GM12892 (cell line): ENCODE measurements at regions not wholly inside any gene's neighbourhood (a gene's known extent, or its start where the extent isn't known, plus 50 kb on each side); places are given as distances from the start of the nearest gene placed in this dataset.

Experiments used
- DNase-seq: peaks from one replicate; pipeline ENCODE4 v3.0.0; 2011; ENCODE audit not compliant: insufficient read length
- FAIRE-seq: peaks from 2 replicates; lab custom pipeline; 2011; peaks lifted over from hg19 to GRCh38; lab: Jason Lieb, UNC
- POLR2A ChIP-seq: IDR thresholded peaks from 2 replicates; pipeline ENCODE4 v1.6.1; 2011; ENCODE audit warnings: low read depth, low read length, control low read depth
- POLR2AphosphoS5 ChIP-seq: IDR thresholded peaks from 2 replicates; pipeline ENCODE4 v1.6.1; 2011; ENCODE audit warnings: low read depth, low read length, control low read depth
- TAF1 ChIP-seq: IDR thresholded peaks from 2 replicates; pipeline ENCODE4 v1.6.1; 2011; ENCODE audit warnings: low read depth, mild to moderate bottlenecking, control low read depth, low read length, borderline replicate concordance

- FAIRE-seq = no peak
- DNase-seq = no peak
- TF ChIP-seq TAF1 (no peak), POLR2A (no peak), POLR2AphosphoS5 (no peak)
Measured at GRCh38 chr6:4607793-4608192, 168.4 kb upstream of the CDYL start.

DNA sequence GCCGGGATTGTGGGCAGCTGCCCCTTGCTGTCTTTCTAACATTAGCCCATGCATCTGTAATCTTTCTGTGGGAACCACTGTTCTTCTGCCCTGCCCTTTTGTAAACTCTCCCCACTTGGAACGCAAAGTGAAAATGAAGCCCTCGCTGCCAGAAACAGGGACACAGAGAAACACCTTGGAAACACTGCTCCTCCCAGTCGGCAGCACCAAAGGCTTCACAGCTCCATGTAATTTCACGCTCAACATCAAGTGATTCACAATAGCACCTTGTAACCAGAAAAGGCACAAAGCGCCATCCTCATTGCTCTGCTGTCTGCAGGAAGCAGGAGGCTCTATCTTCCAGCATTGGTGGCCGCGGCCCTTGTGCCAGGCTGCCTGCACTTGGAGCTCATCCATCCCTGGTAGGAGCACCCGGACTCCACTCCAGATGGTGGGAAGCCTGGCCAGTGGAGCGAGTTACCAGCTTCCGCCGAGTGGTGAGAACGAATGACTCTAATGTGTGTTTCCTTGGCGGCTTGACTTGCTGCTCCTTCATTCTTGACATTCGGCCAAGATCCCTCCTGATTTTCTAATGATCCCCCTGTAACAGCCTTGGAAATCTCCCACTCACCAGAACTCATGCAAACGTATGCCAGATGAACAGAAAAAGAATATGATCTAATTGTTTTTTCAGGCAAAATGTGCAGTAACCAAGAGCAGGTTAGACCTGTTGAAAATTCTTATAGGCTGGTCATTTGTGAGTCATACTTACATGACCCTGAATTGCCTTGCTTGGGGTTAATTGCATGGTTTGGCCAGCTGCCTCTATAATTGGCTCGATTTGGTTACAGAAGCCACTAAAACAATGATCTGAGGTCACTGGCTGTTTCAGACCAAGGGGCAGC, 169.1 kb upstream of the CDYL start:
- FAIRE-seq (no peak), DNase-seq (no peak)

DNA sequence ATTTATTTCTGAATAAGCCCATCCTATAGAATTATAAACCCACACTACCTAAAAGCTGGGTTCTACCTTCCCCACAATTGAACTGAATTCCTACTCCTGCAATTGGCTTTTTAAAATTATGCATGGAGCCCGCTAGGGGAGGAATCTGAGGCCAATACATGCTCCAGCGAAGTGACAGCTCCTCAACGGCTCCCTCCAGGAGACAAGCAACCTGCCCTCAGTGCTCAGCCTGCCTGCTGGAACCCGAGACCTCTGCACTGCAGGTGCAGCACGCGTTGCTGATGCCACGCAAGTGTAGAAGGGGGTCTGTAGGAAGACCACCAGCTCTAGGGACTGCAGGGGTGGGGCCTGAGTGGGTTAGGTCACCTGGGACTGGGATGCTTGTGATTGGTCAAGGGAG, 170.2 kb upstream of the CDYL start:
- FAIRE-seq = no peak
- DNase-seq = no peak
- TF ChIP-seq POLR2A (no peak), POLR2AphosphoS5 (no peak), TAF1 (no peak)

More for the DNA sequence above, 169.1 kb upstream of the CDYL start:
- no peak for TF ChIP-seq POLR2AphosphoS5
- TF ChIP-seq TAF1 = no peak
- no peak for TF ChIP-seq POLR2A

- DNase-seq (no peak), FAIRE-seq (no peak)
- TF ChIP-seq POLR2AphosphoS5 = no peak
- TF ChIP-seq POLR2A = no peak
- no peak for TF ChIP-seq TAF1
Measured at GRCh38 chr6:4603856-4604369, 172.3 kb upstream of the CDYL start.

GRCh38 chr6:4603291-4603690, 172.9 kb upstream of the CDYL start:
- TF ChIP-seq POLR2AphosphoS5 (no peak), POLR2A (no peak), TAF1 (no peak)
- no peak for FAIRE-seq
- DNase-seq = no peak

GRCh38 chr6:4599924-4600323, 176.3 kb upstream of the CDYL start:
- no peak for FAIRE-seq
- no peak for DNase-seq
- no peak for TF ChIP-seq TAF1
- no peak for TF ChIP-seq POLR2AphosphoS5
- no peak for TF ChIP-seq POLR2A

GRCh38 chr6:4598384-4598995, 177.7 kb upstream of the CDYL start:
- no peak for FAIRE-seq

GRCh38 chr6:4593951-4594350, 182.3 kb upstream of the CDYL start:
- TF ChIP-seq TAF1 = no peak
- TF ChIP-seq POLR2AphosphoS5 = no peak
- no peak for TF ChIP-seq POLR2A
- DNase-seq = no peak
- no peak for FAIRE-seq

More at GRCh38 chr6:4598384-4598995, 177.7 kb upstream of the CDYL start:
- TF ChIP-seq POLR2AphosphoS5 (no peak), TAF1 (no peak), POLR2A (no peak)
- DNase-seq = no peak

- no peak for TF ChIP-seq POLR2AphosphoS5
- no peak for TF ChIP-seq POLR2A
- no peak for TF ChIP-seq TAF1
- FAIRE-seq (no peak), DNase-seq (no peak)
Measured at GRCh38 chr6:4592026-4592425, 184.2 kb upstream of the CDYL start.

GRCh38 chr6:4591218-4591617, 185.0 kb upstream of the CDYL start:
- no peak for DNase-seq
- no peak for TF ChIP-seq POLR2AphosphoS5
- no peak for TF ChIP-seq POLR2A
- no peak for TF ChIP-seq TAF1
- FAIRE-seq = no peak

DNA sequence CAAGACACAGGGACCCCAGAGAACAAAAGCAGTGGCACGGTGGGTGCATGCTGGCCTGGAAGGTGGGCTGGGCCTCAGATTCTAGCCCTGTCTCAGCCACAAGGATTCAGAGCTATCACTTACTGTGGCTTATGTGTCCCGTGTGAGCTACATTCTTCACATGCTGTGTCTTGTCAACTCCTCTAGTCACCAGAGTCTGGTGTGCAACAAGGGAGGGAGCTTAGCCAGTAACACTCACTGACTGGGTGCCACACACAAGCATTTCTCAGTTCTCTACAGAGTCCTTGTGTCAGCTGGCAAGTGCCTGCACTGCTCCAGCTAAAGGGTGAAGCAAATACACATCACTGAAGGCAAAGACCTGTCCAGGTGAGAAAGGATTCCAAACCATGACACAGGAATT, 186.9 kb upstream of the CDYL start:
- TF ChIP-seq POLR2AphosphoS5 = no peak
- TF ChIP-seq POLR2A = no peak
- TF ChIP-seq TAF1 = no peak
- FAIRE-seq (no peak), DNase-seq (no peak)

DNA sequence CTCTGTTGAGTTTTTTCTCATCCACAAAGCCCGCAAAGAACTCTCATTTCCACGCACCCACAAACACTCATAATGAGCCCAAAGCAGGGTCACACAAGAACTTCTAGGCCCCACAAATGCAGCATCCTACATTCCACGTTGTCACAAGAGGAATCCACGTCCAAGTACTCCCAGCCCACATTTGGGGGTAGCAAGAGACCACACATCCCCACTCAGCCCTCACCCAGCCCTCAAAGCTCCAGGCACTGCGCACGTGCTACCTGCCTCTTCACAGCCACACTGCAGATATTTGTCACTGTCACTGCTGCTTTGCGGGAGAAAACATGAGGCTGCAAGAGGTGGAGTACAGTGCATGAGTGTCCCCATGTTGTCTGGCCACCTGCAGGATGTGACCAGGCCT, 187.6 kb upstream of the CDYL start:
- TF ChIP-seq TAF1 (no peak), POLR2A (no peak), POLR2AphosphoS5 (no peak)
- FAIRE-seq (no peak), DNase-seq (no peak)

DNA sequence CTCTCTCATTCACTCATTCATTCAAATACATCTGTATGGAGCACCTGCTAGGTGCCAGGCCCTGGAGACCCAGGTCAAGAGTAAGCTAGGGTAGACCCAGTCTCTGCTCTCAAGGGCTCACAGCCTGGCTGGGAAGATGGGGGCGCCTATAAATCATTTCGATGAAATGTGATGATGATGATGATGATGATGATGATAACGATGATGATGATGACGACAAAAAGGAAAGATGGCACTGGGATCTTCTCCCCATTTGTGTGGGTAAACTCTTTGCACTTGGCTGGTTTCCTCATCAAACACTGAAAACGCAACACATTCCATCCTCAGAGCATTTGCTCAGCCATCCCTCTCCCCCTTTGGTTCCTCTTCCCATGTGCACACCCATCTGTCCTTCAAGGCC, 188.0 kb upstream of the CDYL start:
- no peak for FAIRE-seq

More for the DNA sequence above, 188.0 kb upstream of the CDYL start:
- no peak for DNase-seq
- no peak for TF ChIP-seq POLR2A
- TF ChIP-seq POLR2AphosphoS5 = no peak
- no peak for TF ChIP-seq TAF1
